Renal cortical epithelial cell (primary cell): ENCODE measurements at regions not wholly inside any gene's neighbourhood (a gene's known extent, or its start where the extent isn't known, plus 50 kb on each side); places are given as distances from the start of the nearest gene placed in this dataset.

ENCODE experiments used
- DNase-seq: peaks from one replicate; pipeline ENCODE4 v3.0.0-alpha.2; 2011; ENCODE audit warnings: low read depth

GRCh38 chr22:48112687-48113521, 1350.5 kb downstream of the TBC1D22A start:
- no peak for DNase-seq

- no peak for DNase-seq
These were observed 1344.3 kb downstream of the TBC1D22A start for GRCh38 chr22:48106715-48107259.

GRCh38 chr22:48106215-48106614, 1343.8 kb downstream of the TBC1D22A start:
- DNase-seq = no peak

- no peak for DNase-seq
These were observed 1342.8 kb downstream of the TBC1D22A start for GRCh38 chr22:48105259-48105658.

- no peak for DNase-seq
These were observed 1342.3 kb downstream of the TBC1D22A start for GRCh38 chr22:48104766-48105165.

GRCh38 chr22:48104102-48104738, 1341.8 kb downstream of the TBC1D22A start:
- no peak for DNase-seq

- no peak for DNase-seq
These were observed 1340.9 kb downstream of the TBC1D22A start for GRCh38 chr22:48103126-48103875.

GRCh38 chr22:48102581-48102980, 1340.1 kb downstream of the TBC1D22A start:
- no peak for DNase-seq

GRCh38 chr22:48101704-48102103, 1339.3 kb downstream of the TBC1D22A start:
- DNase-seq = no peak

GRCh38 chr22:48100685-48101417, 1338.4 kb downstream of the TBC1D22A start:
- no peak for DNase-seq

- no peak for DNase-seq
These were observed 1337.2 kb downstream of the TBC1D22A start for GRCh38 chr22:48099671-48100070.

- DNase-seq = no peak
These were observed 1336.8 kb downstream of the TBC1D22A start for GRCh38 chr22:48099251-48099650.

- DNase-seq = no peak
These were observed 1336.4 kb downstream of the TBC1D22A start for GRCh38 chr22:48098921-48099245.

- no peak for DNase-seq
These were observed 1335.9 kb downstream of the TBC1D22A start for GRCh38 chr22:48098243-48098920.

- DNase-seq = no peak
These were observed 1335.3 kb downstream of the TBC1D22A start for GRCh38 chr22:48097723-48098122.

- DNase-seq = no peak
These were observed 1334.6 kb downstream of the TBC1D22A start for GRCh38 chr22:48096851-48097665.

GRCh38 chr22:48096411-48096810, 1334.0 kb downstream of the TBC1D22A start:
- DNase-seq = no peak

GRCh38 chr22:48093981-48094380, 1331.5 kb downstream of the TBC1D22A start:
- no peak for DNase-seq

- no peak for DNase-seq
These were observed 1330.4 kb downstream of the TBC1D22A start for GRCh38 chr22:48092866-48093265.

- DNase-seq = no peak
These were observed 1329.3 kb downstream of the TBC1D22A start for GRCh38 chr22:48091656-48092223.
